ENCODE measurements at regions not wholly inside any gene's neighbourhood (a gene's known extent, or its start where the extent isn't known, plus 50 kb on each side); places are given as distances from the start of the nearest gene placed in this dataset.

- DNase-seq (ENCODE audit: low read depth): no peak
- no peak for TF ChIP-seq CTCF (IDR thresholded peaks at IDR 0.05; ENCODE audit: insufficient read depth, low read length)
- no peak overlapping the region for H3K4me3 ChIP-seq (ENCODE audit: low read depth, low read length)
Measured at GRCh38 chr13:89784161-89784809, 1563.2 kb upstream of the MIR17HG start.

- H3K4me3 ChIP-seq (ENCODE audit: low read depth, low read length): no peak overlapping the region
- DNase-seq (ENCODE audit: low read depth): no peak
- TF ChIP-seq CTCF (IDR thresholded peaks at IDR 0.05; ENCODE audit: insufficient read depth, low read length): no peak
Measured at GRCh38 chr13:89786531-89786930, 1561.0 kb upstream of the MIR17HG start.

- no peak for TF ChIP-seq CTCF (IDR thresholded peaks at IDR 0.05; ENCODE audit: insufficient read depth, low read length)
- no peak overlapping the region for H3K4me3 ChIP-seq (ENCODE audit: low read depth, low read length)
- DNase-seq (ENCODE audit: low read depth): no peak
Measured at GRCh38 chr13:89790696-89791095, 1556.8 kb upstream of the MIR17HG start.

GRCh38 chr13:89791971-89792630 lies 1555.4 kb upstream of the MIR17HG start:
- no peak for DNase-seq (ENCODE audit: low read depth)
- H3K4me3 ChIP-seq (ENCODE audit: low read depth, low read length): no peak overlapping the region
- no peak for TF ChIP-seq CTCF (IDR thresholded peaks at IDR 0.05; ENCODE audit: insufficient read depth, low read length)

GRCh38 chr13:89796196-89796595 lies 1551.3 kb upstream of the MIR17HG start:
- TF ChIP-seq CTCF (IDR thresholded peaks at IDR 0.05; ENCODE audit: insufficient read depth, low read length): no peak
- H3K4me3 ChIP-seq (ENCODE audit: low read depth, low read length): no peak overlapping the region
- no peak for DNase-seq (ENCODE audit: low read depth)

GRCh38 chr13:89803839-89804238 lies 1543.6 kb upstream of the MIR17HG start:
- no peak for TF ChIP-seq CTCF (IDR thresholded peaks at IDR 0.05; ENCODE audit: insufficient read depth, low read length)

More at GRCh38 chr13:89803839-89804238, 1543.6 kb upstream of the MIR17HG start:
- no peak overlapping the region for H3K4me3 ChIP-seq (ENCODE audit: low read depth, low read length)
- DNase-seq (ENCODE audit: low read depth): no peak
